Parathyroid adenoma (tissue), 2 donors: ENCODE measurements at regions not wholly inside any gene's neighbourhood (a gene's known extent, or its start where the extent isn't known, plus 50 kb on each side); places are given as distances from the start of the nearest gene placed in this dataset.

Experiments used
- H2AFZ ChIP-seq: fragments of 300-600 bp; sonication (generic); one replicate; pipeline ENCODE4 v1.7.0; 2017; ENCODE audit warnings: antibody characterized with exemption, mild to moderate bottlenecking
- H3K27ac ChIP-seq: fragments of 300-600 bp; sonication (generic); one replicate; pipeline ENCODE4 v1.7.0; 2017
- H3K27me3 ChIP-seq: fragments of 300-600 bp; sonication (generic); one replicate; pipeline ENCODE4 v1.7.0; 2017; ENCODE audit warnings: low read length; ENCODE audit not compliant: control insufficient read depth, insufficient read depth
- H3K36me3 ChIP-seq: fragments of 300-600 bp; sonication (generic); one replicate; pipeline ENCODE4 v1.7.0; 2017; ENCODE audit warnings: low read length; ENCODE audit not compliant: control insufficient read depth, insufficient read depth
- H3K4me1 ChIP-seq: fragments of 300-600 bp; sonication (generic); one replicate; pipeline ENCODE4 v1.7.0; 2017; ENCODE audit warnings: control low read depth
- H3K4me2 ChIP-seq: fragments of 300-600 bp; sonication (generic); one replicate; pipeline ENCODE4 v1.7.0; 2017; ENCODE audit warnings: low read length
- H3K4me3 ChIP-seq: fragments of 300-600 bp; sonication (generic); one replicate; pipeline ENCODE4 v1.7.0; 2017; ENCODE audit warnings: low read depth, low read length
- H3K79me2 ChIP-seq: fragments of 300-600 bp; sonication (generic); one replicate; pipeline ENCODE4 v1.7.0; 2017; ENCODE audit warnings: control low read depth
- H3K9ac ChIP-seq: fragments of 300-600 bp; sonication (generic); one replicate; pipeline ENCODE4 v1.7.0; 2017; ENCODE audit warnings: mild to moderate bottlenecking
- H3K9me3 ChIP-seq: fragments of 300-600 bp; sonication (generic); one replicate; pipeline ENCODE4 v1.7.0; 2017; ENCODE audit warnings: low read length; ENCODE audit not compliant: control insufficient read depth
- CTCF ChIP-seq: fragments of 300-600 bp; sonication (generic); IDR thresholded peaks from one replicate; pipeline ENCODE4 v1.7.0; 2017; ENCODE audit warnings: antibody characterized with exemption, mild to moderate bottlenecking
- donor health status: primary hyperparathyroidism.

DNA sequence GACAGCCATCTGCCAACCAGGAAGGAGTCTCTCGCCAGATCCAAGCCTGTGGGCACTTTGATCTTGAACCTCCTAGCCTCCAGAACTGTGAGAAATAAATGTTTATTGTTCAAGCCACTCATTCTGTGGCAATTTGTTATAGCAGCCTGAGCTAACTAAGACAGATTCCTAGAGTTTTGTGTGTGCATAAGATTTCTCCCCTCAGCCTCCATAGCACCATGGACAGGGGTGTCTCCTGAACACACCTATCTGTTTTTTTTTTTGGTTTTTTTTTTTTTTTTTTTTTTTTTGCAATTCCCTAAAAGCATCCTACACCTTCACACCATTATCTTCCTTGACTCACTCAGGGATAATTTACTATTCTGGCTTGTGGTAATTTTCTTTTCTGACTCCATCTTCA lies 768.5 kb downstream of the NR2F2 start:
- no peak for TF ChIP-seq CTCF
- Histone ChIP-seq H3K27me3 (no peaks in the 10 kb centered on the region), H3K27ac (no peak overlapping the region)

DNA sequence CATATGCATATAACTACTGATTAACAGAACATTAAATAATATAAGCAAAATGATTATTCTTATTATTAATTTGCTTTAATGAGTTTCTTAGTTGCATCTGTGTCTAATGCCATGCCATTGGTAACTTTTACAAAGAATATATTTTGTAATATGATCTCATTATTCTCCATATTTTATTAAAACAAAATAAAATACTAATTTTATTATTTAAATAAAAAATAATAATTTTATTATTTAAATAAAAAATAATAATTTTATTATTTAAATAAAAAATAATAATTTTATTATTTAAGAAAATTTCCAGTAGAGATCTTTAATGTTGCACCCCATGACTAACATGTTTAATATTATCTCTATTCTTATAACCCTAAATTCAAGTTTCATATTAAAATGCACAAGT lies 771.1 kb downstream of the NR2F2 start:
- Histone ChIP-seq H3K27ac (no peak overlapping the region), H3K4me2 (no peak overlapping the region), H2AFZ (no peak overlapping the region), H3K9me3 (no peaks in the 10 kb centered on the region), H3K79me2 (no peaks in the 10 kb centered on the region), H3K27me3 (no peaks in the 10 kb centered on the region), H3K36me3 (no peaks in the 10 kb centered on the region), H3K9ac (no peak overlapping the region), H3K4me1 (no peaks in the 10 kb centered on the region), H3K4me3 (no peak overlapping the region)
- TF ChIP-seq CTCF = no peak

More for the DNA sequence above, 768.5 kb downstream of the NR2F2 start:
- Histone ChIP-seq H3K36me3 (no peaks in the 10 kb centered on the region), H3K9ac (no peak overlapping the region), H2AFZ (no peak overlapping the region), H3K4me1 (no peaks in the 10 kb centered on the region), H3K9me3 (no peaks in the 10 kb centered on the region), H3K4me3 (no peak overlapping the region), H3K79me2 (no peaks in the 10 kb centered on the region), H3K4me2 (no peak overlapping the region)

DNA sequence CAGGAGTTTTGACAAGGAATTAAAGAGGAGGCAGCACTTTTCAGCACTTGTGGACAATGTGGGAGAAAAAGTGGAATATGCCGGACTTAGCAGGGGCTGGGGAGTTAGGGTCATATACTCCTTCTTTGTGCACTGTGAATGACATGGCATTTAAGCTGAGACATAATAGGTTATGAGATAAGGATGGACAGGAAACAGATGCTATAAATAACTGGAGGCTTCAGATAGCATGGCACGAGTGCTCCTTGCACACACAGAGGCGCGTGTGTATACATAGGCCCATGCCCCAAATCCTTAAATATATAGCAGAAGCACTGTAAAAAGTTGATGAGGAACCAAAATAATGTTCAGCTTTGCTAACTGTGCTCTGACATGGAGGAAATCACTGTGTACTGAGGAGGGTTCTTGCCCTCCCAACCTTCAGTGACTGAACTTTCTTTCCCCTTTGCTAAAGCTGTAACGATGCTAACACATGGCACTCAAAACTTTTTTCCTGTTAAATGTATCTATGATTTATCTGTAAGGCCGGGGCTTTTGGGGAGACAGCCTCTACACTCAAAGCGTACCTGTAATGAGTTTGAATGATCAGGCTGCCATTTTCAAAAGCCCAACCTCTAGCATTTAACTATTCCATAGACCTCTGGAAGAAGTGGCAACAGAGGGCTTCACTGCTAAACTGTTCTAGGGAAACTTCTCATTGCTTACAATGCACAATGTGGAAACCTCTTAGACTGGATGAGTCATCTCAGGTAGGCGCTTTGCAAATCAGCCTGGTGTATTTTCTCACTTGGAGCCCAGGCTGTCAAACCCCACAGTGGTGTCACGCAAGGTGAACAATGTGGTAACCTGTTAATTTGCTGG lies 784.6 kb downstream of the NR2F2 start:
- Histone ChIP-seq H3K9ac (no peak overlapping the region), H3K79me2 (no peaks in the 10 kb centered on the region), H3K9me3 (no peaks in the 10 kb centered on the region), H3K27me3 (no peaks in the 10 kb centered on the region), H3K27ac (no peak overlapping the region), H3K36me3 (no peaks in the 10 kb centered on the region), H3K4me2 (no peak overlapping the region), H3K4me3 (no peak overlapping the region), H2AFZ (no peak overlapping the region), H3K4me1 (no peaks in the 10 kb centered on the region)
- no peak for TF ChIP-seq CTCF

DNA sequence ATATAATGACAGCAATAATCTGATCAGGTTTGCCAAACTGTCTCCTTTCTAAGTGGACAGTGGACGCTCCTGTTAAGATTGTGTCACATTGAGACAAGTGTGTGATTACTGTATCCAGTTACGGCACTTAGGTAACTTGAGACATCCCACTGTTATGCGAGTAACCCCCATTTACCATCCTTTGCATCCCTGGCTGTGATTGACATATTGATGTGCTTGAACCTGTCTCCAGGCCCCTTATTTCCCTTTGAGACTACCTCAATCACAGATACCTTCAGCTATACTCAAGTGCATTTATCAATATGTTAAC lies 785.2 kb downstream of the NR2F2 start:
- no peak overlapping the region for H3K4me2 ChIP-seq
- H3K4me3 ChIP-seq = no peak overlapping the region
- no peaks in the 10 kb centered on the region for H3K36me3 ChIP-seq
- no peak for TF ChIP-seq CTCF
- no peaks in the 10 kb centered on the region for H3K9me3 ChIP-seq
- no peak overlapping the region for H3K9ac ChIP-seq
- H3K27me3 ChIP-seq = no peaks in the 10 kb centered on the region
- no peak overlapping the region for H2AFZ ChIP-seq
- H3K27ac ChIP-seq = no peak overlapping the region
- no peaks in the 10 kb centered on the region for H3K4me1 ChIP-seq
- no peaks in the 10 kb centered on the region for H3K79me2 ChIP-seq

DNA sequence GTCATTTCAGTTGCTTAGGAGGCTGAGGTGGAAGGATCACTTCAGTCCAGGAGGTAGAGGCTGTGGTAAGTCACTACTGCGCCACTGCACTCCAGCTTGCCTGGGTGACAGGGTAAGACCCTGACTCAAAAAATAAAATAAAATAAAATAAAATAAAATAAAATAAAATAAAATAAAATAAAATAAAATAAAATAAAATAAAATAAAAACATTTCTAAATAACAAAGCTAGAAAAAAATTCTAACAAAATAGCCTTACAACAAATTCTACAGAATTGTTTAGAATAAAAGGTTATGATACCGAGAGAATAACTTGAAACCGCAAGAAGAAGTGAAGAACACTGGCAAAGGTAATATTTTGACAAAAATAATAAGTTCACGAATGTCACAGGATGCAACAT lies 794.3 kb downstream of the NR2F2 start:
- no peaks in the 10 kb centered on the region for H3K36me3 ChIP-seq
- no peak overlapping the region for H3K4me3 ChIP-seq
- TF ChIP-seq CTCF = no peak
- no peaks in the 10 kb centered on the region for H3K4me1 ChIP-seq
- no peak overlapping the region for H2AFZ ChIP-seq
- no peak overlapping the region for H3K27ac ChIP-seq
- no peak overlapping the region for H3K4me2 ChIP-seq
- no peaks in the 10 kb centered on the region for H3K79me2 ChIP-seq
- no peaks in the 10 kb centered on the region for H3K27me3 ChIP-seq
- H3K9ac ChIP-seq = no peak overlapping the region
- no peaks in the 10 kb centered on the region for H3K9me3 ChIP-seq
